ENCODE measurements at regions not wholly inside any gene's neighbourhood (a gene's known extent, or its start where the extent isn't known, plus 50 kb on each side); places are given as distances from the start of the nearest gene placed in this dataset.
"Not testable (repeated sequence)": the region's sequence is repeated elsewhere in the genome, so short reads cannot be mapped to it uniquely, and the experiment has no call there.

DNA sequence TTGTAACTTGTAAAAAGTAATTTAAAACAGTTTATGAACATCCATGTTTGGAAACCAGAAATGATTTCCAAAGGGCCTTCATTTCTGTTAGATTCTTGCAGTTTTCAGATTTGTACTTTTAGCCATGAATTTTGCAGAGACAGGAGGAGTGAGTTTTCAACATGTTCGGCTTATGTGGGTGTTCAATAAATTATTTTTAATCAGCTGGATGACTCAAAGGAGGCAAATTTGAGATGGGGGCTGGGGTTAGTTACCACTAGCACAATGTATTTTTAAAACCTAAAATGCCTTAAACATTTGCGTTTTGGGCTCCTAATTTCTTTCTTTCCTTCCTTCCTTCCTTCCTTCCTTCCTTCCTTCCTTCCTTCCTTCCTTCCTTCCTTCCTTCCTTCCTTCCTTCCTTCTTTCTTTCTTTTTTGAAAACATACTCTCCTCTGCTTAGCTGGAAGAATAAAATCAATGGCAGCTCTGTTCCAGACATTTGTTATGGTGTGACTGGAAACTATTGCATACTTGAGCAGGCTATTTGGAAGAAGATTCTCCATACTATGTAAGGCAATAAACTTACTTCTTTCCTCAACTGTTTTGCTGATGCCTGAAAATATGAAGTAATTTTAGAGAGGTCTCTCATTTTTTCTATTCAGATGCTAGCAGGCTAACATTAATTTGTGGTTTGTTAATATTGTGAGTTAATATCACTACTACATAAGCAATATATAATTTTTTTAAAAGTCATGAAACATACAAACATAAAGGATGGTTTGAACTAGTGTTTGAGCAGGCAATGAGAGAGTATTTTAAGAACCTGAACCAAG is 394.4 kb downstream of the NYAP2 start:
- DNase-seq, result no peak

DNA sequence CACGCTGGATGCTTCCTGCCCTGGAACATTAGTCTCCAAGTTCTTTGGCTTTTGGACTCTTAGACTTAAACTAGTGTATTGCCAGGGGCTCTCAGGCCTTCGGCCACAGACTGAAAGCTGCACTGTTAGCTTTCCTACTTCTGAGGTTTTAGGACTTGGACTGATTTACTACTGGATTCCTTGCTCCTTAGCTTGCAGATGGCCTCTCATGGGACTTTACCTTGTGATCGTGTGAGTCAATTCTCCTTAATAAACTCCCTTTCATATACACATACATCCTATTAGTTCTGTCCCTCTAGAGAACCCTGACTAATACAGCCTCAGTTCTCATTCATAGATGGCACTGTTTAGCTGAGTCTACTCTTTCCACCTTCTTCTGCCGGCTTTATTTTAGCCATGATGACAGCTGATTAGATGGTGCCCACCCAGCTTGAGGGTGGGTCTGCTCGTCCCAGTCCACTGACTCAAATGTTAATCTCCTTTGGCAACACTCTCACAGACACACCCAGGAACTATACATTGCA is 389.1 kb downstream of the NYAP2 start:
- DNase-seq, result no peak

DNA sequence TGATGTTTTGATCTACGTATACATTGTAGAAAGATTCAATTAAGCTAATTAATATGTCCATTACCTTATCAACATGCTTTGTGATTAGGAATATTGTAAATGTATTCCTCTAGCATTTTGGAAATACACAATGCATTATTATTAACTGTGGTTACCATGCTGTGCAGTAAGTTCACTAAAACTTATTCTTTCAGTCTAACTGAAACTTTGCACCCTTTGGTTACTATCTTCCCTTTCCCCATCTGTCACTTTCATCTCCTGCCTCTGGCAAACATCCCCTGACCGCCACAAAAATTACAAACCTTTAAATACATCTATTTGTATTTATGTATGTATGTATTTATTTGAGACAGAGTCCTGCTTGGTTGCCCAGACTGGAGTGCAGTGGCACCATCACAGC is 388.0 kb downstream of the NYAP2 start:
- no peak for DNase-seq

DNA sequence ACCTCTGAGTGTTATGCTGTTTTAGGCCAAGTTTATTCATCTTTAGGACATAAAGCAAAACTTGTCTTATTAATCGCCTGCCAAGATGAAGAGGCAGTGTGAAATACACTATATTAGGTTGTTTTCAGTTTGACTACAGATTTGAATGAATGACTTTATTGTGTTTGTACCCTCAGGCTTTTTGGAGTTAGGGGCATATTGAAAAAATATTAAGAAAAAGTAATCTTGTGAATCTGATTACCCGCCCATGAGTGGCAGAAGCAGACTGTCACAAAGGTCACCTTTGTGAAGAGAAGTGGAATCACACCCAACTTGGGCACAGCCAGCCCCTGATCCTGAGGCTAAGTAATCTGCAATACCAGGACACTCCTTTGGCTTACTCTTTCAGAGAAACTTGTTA is 382.5 kb downstream of the NYAP2 start:
- no peak for DNase-seq

DNA sequence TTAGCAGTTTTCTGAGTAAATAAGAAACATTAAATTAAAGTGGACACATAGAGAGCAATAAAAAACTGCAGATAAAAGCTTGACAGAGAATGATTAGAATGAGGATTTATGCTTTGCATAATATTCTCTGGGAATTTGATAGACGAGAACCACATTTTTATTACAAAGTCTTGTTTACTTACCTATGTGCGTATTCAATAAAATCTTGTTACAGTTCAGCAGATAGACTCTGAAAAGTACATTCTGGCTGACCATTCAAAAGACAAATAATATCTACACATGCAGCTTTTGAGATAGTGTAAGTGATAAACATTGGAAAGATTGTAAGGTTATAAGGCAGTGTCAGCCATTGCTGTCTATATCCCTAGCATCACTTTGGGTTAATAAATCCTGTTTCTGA is 381.6 kb downstream of the NYAP2 start:
- DNase-seq, result no peak

DNA sequence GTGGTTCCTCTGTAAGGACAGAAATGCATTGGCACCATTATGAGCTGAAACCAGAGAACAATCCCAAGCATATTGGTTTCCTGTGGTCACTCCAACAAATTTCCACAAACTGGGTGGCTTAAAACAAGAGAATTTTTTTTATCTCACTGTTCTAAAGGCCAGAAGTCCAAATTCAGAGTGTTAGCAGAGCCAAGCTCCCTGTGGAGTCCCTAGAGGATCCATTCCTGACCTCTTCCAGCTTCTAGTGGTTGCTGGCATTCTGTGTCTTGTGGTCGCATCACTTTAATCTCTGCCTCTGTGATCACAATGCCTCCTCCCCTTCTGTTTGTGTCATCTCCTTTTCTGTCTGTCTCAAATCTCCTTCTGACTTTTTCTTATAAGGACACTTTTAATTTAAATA is 380.3 kb downstream of the NYAP2 start:
- no peak for DNase-seq

DNA sequence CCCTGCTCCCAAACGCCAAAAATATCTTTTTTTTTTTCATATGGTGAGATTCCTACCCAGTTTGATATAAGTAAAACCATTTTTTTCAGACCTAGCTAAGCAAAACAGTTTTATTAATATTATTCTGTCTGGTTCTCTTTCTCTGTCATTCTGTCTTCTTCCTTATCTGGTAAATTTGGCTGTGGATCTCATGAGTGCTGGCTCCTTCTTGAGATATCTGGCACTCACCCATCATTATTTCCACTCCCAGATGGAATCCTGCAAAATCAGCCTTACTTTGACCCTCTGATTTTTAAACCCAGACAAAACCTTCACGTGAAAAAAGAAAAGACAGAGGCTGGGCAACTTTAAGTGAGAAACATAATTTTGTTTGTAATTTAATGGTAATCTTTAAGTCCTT is 373.6 kb downstream of the NYAP2 start:
- DNase-seq, result no peak

DNA sequence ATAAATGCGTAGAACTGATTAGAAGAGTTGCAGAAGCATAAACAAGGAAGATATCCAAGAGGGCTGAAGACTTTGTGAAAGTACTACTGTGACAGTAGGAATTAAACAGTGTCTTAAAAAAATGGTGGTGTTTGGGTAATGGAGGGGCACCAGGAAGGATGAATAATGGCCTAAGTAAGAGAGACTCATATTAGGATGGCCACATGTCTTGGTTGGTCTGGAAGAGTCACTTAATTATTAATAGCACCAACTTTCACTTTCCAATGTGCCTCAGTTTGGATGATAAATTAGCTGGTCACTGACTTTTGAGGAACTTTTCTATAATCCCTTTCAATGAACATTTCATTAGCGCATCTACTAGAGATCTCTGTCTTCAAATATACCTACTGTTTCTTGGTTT is 372.2 kb downstream of the NYAP2 start:
- DNase-seq, result no peak

DNA sequence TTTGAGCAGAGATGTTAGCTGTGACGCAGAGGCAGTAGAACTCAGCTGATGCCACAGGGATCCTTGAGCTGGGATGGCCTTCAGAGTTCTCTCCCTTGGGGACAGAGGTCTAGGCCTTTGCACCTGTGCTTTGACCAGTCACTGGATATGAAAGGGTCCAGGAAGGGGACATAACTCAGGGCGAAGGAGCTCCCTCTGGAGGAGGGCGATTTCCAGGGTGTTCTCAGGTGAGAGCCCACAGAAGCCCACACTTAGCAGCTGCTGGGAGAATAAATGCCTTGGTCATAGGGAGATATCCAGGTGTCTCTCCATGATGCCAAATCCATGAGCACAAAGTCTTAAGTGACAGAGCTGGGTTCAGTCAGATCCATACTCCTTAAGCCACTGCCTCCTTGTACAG is 369.2 kb downstream of the NYAP2 start:
- DNase-seq, result no peak

DNA sequence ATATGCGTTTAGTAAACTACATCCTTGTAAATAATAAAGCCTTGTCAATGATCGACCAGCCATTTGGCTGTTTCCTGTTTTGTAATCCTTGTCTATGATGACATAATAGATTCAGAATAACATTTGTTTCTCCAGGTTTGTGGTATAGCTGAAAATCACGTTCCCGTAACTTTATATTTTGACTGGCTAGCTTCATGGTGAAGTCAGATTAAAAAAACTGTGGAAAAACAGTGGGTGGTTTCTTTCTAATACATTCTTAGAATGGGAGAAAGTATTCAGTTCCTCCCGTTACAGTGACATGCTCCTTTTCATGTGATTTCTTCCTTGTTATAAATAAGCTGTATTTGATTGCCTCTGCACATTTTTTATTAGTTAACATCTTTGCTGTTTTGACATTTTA is 366.9 kb downstream of the NYAP2 start:
- DNase-seq, result no peak

DNA sequence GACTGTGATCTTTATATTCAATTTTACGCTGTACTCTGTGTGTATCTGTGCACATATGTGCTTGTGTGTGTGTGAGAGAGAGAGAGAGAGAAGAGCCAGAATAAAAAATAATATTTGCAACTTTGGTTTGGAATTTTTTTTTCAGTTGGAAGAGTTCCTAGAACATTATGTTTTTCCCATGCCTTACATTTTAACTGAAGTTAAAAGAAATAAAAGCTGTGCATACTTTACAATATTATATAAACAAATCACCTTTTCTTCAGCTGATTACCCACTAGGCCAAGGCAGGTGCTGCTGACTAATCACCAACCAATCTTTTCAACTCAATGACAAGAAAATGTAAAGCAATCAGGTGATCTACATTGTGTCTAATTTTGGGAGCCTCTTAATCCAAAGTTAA is 366.3 kb downstream of the NYAP2 start:
- DNase-seq, result no peak

DNA sequence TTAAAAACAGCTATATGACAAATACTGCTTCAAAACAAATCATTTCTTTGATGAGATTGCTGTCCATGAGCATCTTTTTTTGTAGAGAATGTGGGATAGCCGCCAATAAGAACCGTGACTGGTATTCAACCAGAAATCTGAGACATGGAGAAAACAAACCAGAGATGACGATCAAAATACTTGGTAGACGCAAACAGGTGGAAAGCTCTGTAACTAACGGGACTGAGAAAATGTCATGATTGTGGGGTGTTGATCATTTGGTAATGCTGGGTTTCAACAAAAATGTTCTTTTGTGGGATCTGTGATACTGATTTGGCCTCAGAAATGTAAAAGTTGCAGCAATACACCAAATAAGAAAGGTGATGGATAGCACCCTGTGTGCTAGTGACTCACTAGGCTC is 364.8 kb downstream of the NYAP2 start:
- no peak for DNase-seq

DNA sequence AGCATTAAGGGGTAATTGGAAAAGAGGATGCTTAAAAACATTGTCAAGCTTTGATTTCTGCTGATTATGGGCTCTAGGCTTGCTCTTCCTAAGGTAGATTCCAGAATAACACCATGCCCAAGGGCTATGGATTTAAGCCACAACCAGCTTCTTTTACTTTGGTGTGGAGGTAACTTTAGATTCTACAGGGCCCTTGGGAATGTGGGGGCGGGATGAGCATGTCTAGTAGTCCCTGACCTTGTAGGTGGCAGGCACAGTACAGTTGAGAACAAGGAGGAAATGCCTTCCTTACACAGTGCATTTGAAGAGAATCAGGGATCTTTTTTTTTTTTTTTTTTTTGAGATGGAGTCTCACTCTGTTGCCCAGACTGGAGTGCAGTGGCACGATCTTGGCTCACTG is 364.2 kb downstream of the NYAP2 start:
- DNase-seq, result no peak

DNA sequence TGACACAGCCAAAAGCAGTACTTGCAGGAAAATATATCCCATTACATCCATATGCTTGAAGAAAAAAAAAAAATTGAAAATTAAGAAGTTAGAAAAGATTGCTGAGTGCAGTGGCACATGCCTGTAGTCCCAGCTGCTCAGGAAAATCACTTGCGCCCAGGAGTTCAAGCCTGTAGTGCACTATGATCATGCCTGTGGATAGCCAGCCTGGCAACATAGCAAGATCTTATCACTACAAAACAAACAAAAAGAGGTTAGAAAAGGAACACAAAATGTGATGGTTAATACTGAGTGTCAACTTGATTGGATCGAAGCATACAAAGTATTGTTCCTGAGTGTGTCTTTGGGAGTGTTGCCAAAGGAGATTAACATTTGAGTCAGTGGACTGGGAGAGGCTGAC is 361.9 kb downstream of the NYAP2 start:
- no peak for DNase-seq

DNA sequence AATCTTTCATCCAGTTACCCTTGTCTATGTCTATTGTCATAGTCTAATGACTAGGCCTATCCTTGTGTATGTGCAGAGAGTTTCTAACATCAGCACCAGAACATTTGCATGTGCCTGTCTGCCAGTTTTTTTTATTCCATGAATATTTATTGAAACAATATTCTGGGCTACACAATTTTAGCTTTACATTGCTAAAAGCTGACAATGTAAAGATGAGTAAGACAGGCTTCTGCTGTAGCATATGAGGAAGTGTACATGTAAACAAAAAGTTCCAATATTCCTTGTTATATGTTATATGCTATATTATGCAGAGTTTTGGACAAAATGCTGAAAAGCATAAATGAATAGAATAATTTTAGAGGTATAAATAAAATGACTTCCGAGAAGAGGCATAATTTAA is 357.7 kb downstream of the NYAP2 start:
- no peak for DNase-seq

DNA sequence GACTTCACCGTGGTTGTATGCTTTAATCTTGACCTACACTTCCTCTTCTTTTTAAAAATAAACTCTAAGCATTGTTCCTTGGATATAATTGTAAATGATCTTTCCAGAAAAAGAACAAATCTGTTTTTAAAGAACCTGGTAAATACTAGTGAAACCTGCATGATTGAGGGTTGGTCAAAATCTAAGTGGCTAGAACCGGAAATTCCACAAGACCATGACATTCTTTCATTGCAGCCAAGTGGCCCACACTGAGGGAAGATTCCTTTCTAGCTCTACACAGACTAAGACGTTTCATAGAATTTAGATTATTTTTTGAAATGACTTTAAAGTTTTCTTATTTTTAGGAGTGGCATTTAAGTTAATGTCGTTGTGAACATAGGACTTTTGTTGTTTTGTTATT is 356.7 kb downstream of the NYAP2 start:
- no peak for DNase-seq

DNA sequence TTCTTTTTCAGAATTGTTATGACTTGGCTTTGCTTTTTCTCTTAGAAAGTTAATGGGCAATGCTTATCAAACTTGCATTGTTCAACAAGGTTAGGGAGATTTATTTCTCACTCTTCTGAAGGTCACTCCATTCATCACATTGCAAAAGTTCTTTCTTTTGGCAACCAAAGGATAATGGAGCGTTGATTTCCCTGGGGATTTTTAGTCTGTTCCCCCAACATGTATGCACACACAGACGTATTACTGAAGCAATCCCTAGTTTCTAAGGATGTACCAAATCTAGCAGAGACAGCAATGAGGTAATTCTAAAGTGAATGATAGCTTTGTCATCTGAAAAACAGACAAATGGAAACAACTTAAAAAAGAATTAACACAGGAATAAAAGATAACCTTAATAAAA is 349.1 kb downstream of the NYAP2 start:
- no peak for DNase-seq

DNA sequence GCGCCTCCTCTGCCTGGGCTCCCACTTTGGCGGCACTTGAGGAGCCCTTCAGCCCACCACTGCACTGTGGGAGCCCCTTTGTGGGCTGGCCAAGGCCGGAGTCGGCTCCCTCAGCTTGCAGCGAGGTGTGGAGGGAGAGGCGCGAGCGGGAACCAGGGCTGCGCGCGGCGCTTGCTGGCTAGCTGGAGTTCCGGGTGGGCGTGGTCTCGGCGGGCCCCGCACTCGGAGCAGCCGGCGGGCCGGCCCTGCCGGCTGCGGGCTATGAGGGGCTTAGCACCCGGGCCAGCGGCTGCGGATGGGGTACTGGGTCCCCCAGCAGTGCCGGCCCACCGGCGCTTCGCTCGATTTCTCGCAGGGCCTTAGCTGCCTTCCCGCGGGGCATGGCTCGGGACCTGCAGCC is 344.5 kb downstream of the NYAP2 start:
- DNase-seq, result not testable (repeated sequence)

DNA sequence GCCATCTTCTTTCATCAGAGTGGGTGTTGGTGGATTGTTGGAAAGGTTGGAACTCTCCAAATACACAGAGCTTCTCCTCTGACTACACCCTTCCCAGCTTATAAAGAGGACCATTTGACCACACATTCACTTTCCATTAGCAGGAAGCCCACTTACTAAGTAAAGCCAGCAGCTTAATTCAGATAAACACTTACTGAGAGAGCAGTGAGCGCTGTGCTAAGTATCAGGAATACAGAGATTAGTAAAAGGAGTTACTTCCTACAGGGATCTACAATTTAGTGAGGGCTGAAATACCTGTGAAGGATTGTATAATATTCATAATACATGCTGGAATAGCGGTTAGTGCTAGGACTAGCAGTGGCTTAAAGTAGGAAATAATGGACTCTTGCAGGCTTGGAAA is 343.0 kb downstream of the NYAP2 start:
- no peak for DNase-seq

DNA sequence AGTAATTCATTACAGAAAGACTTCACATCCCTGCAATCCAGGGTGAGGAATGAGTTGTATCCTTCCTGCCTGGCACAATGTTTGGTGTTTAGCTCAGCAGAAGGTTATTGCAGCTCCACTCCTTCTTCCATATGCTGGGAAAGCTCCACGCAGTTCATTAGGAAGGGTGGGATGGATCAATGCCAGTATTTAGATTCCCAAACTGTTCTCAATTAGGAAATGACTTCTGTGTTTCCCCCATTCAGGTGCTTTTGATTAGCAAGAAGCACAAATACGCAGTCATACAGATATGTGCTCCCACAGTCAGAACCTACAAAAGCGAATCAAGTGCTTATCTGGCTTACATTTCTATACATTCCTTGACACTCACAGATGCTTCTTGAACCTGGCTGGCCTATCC is 340.6 kb downstream of the NYAP2 start:
- no peak for DNase-seq

DNA sequence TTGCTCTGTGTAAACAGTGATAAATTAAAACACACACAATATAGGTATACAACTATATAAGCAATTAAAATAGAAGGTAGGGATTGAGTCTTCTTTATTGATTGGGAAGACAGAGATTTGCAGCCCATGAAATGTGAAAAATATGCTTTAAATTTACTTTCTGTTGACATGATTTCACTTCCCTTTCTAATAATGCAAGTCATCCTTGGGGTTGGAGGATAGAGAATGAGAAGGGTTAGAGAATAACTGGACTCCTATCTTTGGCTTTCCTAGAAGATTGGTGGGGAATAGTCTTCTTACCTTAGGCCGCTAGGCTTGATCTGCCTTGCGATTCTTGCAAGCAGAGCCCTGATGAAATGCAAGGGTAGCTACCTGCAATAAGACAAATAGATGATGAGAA is 339.8 kb downstream of the NYAP2 start:
- DNase-seq, result no peak

DNA sequence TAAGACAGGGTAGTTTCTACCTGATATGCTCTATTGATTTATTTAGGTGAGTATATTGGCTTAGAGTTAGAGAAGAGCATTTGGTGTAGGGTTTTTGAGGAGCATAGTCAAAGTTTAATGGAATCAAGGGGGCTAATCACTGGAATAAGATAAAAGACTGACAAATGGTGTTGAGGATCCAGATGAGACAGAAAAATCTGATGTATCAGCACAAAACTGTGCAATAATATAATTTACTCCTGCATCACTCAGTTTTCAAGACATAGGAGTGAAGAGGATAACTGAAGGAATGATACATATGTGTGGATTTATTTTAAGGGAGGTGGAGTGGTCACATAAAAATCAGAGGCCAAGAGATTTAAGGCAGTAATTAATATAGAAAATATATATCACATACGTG is 339.2 kb downstream of the NYAP2 start:
- DNase-seq, result no peak

DNA sequence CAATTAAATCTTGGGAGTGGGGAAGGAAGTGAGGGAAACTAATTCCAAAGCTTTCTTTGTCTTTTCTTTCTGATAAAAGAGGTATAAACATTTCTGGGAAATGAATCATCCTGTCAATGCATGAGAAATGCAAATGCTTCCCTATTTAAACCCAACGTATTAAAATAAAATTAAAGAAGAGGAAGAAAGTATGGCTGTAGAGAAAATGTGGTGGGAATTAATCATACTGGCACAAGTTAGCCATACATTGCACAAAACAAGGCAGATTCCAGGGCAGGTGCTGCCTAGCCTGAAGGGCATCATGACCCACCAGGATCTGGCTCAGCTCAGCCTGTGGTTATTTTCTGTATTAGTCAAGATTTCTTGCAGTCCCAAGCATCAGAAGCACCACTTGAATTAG is 338.0 kb downstream of the NYAP2 start:
- DNase-seq, result no peak

DNA sequence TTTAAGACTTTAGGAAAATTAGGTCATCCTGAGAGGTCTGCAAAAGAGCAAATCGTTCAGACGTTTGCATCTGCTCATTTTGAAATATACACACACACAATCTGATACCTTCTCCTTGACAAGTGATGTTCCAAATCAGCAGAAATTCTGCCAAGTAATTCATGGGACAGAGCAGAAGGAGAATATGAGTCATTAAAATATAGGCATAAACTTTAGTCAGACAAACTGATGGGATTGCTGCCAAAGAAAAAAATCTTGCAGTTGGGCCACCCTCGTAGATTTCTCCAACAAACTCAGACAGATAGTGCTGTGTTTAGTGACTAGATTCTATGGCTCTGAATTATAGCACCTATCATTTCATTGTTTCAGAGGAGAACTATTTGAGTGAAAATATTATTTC is 336.3 kb downstream of the NYAP2 start:
- no peak for DNase-seq

DNA sequence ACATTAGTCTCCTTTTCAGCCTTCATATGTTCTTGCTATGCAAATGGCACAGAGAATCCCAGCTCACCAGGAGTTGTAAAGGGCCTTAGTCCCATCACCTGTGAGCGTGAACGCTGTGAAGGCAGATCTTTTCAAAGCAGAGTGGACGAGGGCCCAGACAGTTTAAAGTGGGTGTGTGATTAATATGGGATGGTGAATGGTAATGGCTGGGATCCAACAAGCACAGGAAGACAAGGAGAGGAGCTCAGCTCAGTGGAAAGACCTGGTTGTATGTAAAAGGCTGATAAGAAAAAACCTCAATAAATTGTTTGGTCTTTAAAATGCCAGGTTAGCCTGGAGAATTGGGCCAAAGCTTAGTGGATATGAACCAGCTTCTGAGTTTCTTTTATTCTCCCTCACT is 326.2 kb downstream of the NYAP2 start:
- no peak for DNase-seq

Measured in dermis blood vessel endothelial cell (primary cell).